ENCODE measurements at regions not wholly inside any gene's neighbourhood (a gene's known extent, or its start where the extent isn't known, plus 50 kb on each side); places are given as distances from the start of the nearest gene placed in this dataset.

DNA sequence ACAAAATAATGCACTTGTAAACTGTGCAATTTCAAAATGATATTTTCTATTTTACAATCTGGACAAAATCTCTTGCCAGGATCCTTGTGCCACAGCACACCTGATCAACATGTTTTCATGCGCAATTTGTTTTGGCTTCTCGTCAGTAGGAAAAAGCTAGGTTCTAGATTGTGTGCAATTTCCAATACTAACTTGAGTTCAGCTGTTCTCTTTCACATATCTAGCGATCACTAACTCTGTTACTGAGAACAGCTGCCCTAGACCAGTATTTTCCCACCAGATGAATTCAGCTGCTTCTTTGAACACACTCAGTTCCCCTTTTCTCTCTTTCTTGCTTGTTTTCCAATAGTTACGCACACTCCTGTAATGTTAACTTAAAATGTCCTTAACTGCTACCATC is 131.2 kb downstream of the MAGEB5 start:
- DNase-seq = no peak

DNA sequence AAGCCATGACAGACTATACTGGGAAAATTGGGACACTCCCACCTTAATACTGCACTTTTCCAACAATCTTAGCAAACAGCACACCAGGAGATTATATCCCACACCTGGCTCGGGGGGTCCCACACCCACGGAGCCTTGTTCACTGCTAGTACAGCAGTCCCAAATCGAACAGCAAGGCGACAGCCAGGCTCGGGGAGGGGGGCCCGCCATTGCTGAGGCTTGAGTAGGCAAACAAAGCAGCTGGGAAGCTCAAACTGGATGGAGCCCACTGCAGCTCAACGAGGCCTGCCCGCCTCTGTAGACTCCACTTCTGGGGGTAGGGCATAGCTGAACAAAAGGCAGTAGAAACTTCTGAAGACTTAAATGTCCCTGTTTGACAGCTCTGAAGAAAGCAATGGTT is 118.3 kb downstream of the MAGEB5 start:
- DNase-seq = no peak

DNA sequence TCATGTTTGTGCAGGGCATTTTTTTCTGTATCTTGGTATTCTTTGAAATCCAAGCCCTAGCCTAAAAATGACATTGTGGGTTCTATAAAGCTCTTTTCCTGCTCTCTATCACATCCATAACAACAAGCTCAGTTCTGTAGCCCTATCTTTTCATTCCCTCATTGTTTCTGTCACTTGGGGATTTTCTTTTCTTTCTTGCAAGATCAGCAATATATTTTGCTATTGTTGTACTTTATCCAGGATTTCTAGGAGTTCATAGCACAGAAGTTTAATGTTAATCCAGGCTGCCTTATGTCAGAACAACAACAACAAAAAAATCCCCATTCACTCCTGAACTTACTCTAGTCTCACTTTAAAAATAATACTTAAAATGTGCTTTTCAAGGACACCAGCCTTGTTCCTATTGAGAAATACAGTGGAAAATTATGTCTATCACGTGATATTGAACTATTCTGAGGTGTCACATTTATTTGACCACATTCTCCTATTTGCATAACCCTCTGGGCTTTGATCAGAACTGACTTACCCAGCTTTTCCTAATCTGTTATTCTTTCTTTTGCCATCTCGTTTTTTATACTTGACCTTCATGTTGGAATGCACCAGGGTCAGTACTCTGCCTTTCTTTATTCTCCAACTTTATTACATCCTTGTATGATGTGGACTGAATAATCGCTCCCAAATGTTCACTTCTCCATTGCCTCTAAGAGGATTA is 112.8 kb downstream of the MAGEB5 start:
- DNase-seq = no peak

DNA sequence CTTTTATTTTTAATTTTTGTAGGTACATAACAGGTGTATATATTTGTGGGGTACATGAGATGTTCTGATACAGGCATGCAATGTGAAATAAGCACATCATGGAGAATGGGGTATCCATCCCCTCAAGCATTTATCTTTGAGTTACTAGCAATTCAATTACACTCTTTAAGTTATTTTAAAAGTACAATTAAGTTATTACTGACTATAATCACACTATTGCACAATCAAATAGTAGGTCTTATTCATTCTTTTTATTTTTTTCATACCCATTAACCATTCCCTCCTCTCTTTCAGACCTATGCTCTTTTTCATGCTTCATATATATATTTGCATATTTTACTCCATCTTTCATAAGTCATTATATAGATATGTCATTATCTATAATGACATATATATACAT is 93.3 kb downstream of the MAGEB5 start:
- no peak for DNase-seq

DNA sequence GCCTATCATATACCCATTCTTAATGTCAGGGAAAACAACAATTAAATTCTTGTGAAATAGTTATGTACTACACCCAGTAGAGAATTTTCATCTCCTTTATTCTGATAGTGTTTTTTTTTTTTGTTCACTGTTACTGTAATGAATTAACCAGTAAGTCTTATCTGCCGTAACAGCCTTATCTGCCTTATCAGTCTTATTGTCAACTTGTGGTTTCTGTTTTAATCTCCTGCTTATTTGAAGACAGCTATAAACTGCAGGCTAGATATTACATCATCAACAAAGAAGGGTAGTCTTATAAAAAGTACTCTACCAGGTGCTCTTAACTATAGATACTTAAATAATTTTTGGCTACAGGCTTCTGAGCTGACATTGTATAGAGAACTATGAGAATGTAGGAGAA is 79.5 kb downstream of the MAGEB5 start:
- no peak for DNase-seq

GRCh38 chrX:26286836-26287235 is 70.9 kb downstream of the MAGEB5 start:
- no peak for DNase-seq
